Immature natural killer cell (primary cell): ENCODE measurements at regions not wholly inside any gene's neighbourhood (a gene's known extent, or its start where the extent isn't known, plus 50 kb on each side); places are given as distances from the start of the nearest gene placed in this dataset.
A peak's percentile ranks its signal among the peaks of the same experiment; 100 is the strongest.

ENCODE experiments used
- DNase-seq, 3 donors: peaks; one replicate each; pipeline ENCODE4 v3.0.0; 2022; ENCODE audit warnings: mixed read lengths in 1 of 3
- H3K27ac Mint-ChIP-seq, 6 donors: one replicate each; pipeline ENCODE4 v1.8.0; 2020; ENCODE audit warnings: mixed read lengths in 6 of 6, mild to moderate bottlenecking in 5 of 6, inconsistent platforms in 4 of 6, moderate library complexity in 3 of 6
- H3K27me3 Mint-ChIP-seq, 3 donors: one replicate each; pipeline ENCODE4 v1.8.0; 2020 to 2021; ENCODE audit warnings: low read depth in 3 of 3, mild to moderate bottlenecking in 3 of 3, mixed read lengths in 3 of 3, moderate library complexity in 3 of 3, inconsistent platforms in 1 of 3
- H3K36me3 Mint-ChIP-seq, 3 donors: one replicate each; pipeline ENCODE4 v1.8.0; 2020; ENCODE audit warnings: mixed read lengths in 3 of 3, inconsistent platforms in 2 of 3, mild to moderate bottlenecking in 2 of 3
- H3K4me1 Mint-ChIP-seq, 2 donors: one replicate each; pipeline ENCODE4 v1.8.0; 2020; ENCODE audit warnings: inconsistent platforms in 2 of 2, mild to moderate bottlenecking in 2 of 2, mixed read lengths in 2 of 2, moderate library complexity in 1 of 2
- H3K4me3 Mint-ChIP-seq, 5 donors: one replicate each; pipeline ENCODE4 v1.8.0; 2020; ENCODE audit warnings: mild to moderate bottlenecking in 5 of 5, mixed read lengths in 5 of 5, inconsistent platforms in 3 of 5, moderate library complexity in 3 of 5
- H3K9me3 Mint-ChIP-seq, 6 donors: one replicate each; pipeline ENCODE4 v1.8.0; 2020; ENCODE audit warnings: mild to moderate bottlenecking in 6 of 6, mixed read lengths in 6 of 6, inconsistent platforms in 4 of 6, moderate library complexity in 3 of 6

GRCh38 chr10:7030134-7030855 lies 380.5 kb downstream of the SFMBT2 start:
- H3K27ac Mint-ChIP-seq, result peak overlapping the region; percentile 96 to 100 (median 99)
- peaks cover 91% of the 10 kb centered on the region in 2 donors for H3K4me1 Mint-ChIP-seq
- peaks cover 10 to 26% (median 12%) of the 10 kb centered on the region in 3 donors for H3K36me3 Mint-ChIP-seq
- no peaks in the 10 kb centered on the region for H3K9me3 Mint-ChIP-seq
- peak overlapping the region; percentile 80 to 95 (median 86) for H3K4me3 Mint-ChIP-seq
- peak; percentile 73 to 80 (median 78) for DNase-seq
- peaks cover 5 to 9% (median 6%) of the 10 kb centered on the region in 3 donors for H3K27me3 Mint-ChIP-seq

GRCh38 chr10:7029672-7030071 lies 381.2 kb downstream of the SFMBT2 start:
- H3K4me3 Mint-ChIP-seq, result peak overlapping the region; percentile 80 to 95 (median 86)
- peaks cover 86 to 93% of the 10 kb centered on the region in 2 donors for H3K4me1 Mint-ChIP-seq
- H3K27me3 Mint-ChIP-seq, result peaks cover 5 to 7% (median 6%) of the 10 kb centered on the region in 3 donors
- H3K9me3 Mint-ChIP-seq, result no peaks in the 10 kb centered on the region
- peaks cover 10 to 26% (median 12%) of the 10 kb centered on the region in 3 donors for H3K36me3 Mint-ChIP-seq
- peak overlapping the region; percentile 96 to 100 (median 99) for H3K27ac Mint-ChIP-seq
- DNase-seq, result no peak

- Mint-ChIP-seq H3K4me1 (peaks cover 80 to 89% of the 10 kb centered on the region in 2 donors), H3K9me3 (no peaks in the 10 kb centered on the region), H3K4me3 (peak overlapping the region; percentile 80 to 95 (median 86)), H3K27me3 (peaks cover 5 to 7% (median 6%) of the 10 kb centered on the region in 3 donors), H3K27ac (peak overlapping the region; percentile 96 to 100 (median 99)), H3K36me3 (peaks cover 9 to 21% (median 14%) of the 10 kb centered on the region in 3 donors)
- DNase-seq, result no peak
Observed at GRCh38 chr10:7028809-7029166, 382.0 kb downstream of the SFMBT2 start.

GRCh38 chr10:7027913-7028808 lies 382.7 kb downstream of the SFMBT2 start:
- DNase-seq, result peak; percentile 26 to 34 (median 28)
- no peaks in the 10 kb centered on the region for H3K9me3 Mint-ChIP-seq
- H3K4me3 Mint-ChIP-seq, result peak overlapping the region; percentile 80 to 95 (median 86)
- peaks cover 4 to 16% (median 16%) of the 10 kb centered on the region in 3 donors for H3K36me3 Mint-ChIP-seq
- H3K27me3 Mint-ChIP-seq, result peaks cover 5 to 7% (median 6%) of the 10 kb centered on the region in 3 donors
- peak overlapping the region; percentile 96 to 100 (median 99) for H3K27ac Mint-ChIP-seq
- peaks cover 76 to 89% of the 10 kb centered on the region in 2 donors for H3K4me1 Mint-ChIP-seq

GRCh38 chr10:7027237-7027912 lies 383.5 kb downstream of the SFMBT2 start:
- no peak for DNase-seq
- H3K4me1 Mint-ChIP-seq, result peaks cover 69 to 89% of the 10 kb centered on the region in 2 donors
- peak overlapping the region; percentile 7 to 95 (median 84) for H3K4me3 Mint-ChIP-seq
- H3K27ac Mint-ChIP-seq, result peak overlapping the region; percentile 96 to 100 (median 99)
- peaks cover 5 to 7% (median 6%) of the 10 kb centered on the region in 3 donors for H3K27me3 Mint-ChIP-seq
- peaks cover 0 to 13% (median 13%) of the 10 kb centered on the region in 3 donors for H3K36me3 Mint-ChIP-seq
- H3K9me3 Mint-ChIP-seq, result no peaks in the 10 kb centered on the region

- Mint-ChIP-seq H3K27me3 (peaks cover 5 to 7% (median 6%) of the 10 kb centered on the region in 3 donors), H3K36me3 (peaks cover 0 to 13% (median 13%) of the 10 kb centered on the region in 3 donors), H3K27ac (peak overlapping the region; percentile 96 to 100 (median 99)), H3K9me3 (no peaks in the 10 kb centered on the region), H3K4me1 (peaks cover 63 to 88% of the 10 kb centered on the region in 2 donors), H3K4me3 (peak overlapping the region in 3 of 5 donors; percentile 28 to 95 (median 40))
- DNase-seq, result no peak
Observed at GRCh38 chr10:7026818-7027217, 384.0 kb downstream of the SFMBT2 start.

GRCh38 chr10:7025296-7025695 lies 385.5 kb downstream of the SFMBT2 start:
- H3K27ac Mint-ChIP-seq, result peak overlapping the region in 4 of 6 donors; percentile 6 to 43 (median 22)
- H3K4me3 Mint-ChIP-seq, result no peak overlapping the region
- H3K9me3 Mint-ChIP-seq, result peaks cover 0 to 1% (median 0%) of the 10 kb centered on the region in 6 donors
- no peak for DNase-seq
- H3K36me3 Mint-ChIP-seq, result peaks cover 7 to 15% (median 8%) of the 10 kb centered on the region in 3 donors
- H3K4me1 Mint-ChIP-seq, result peaks cover 55 to 86% of the 10 kb centered on the region in 2 donors
- peaks cover 3 to 7% (median 4%) of the 10 kb centered on the region in 3 donors for H3K27me3 Mint-ChIP-seq

GRCh38 chr10:7015457-7015856 lies 395.4 kb downstream of the SFMBT2 start:
- peaks cover 16 to 35% of the 10 kb centered on the region in 2 donors for H3K4me1 Mint-ChIP-seq
- no peak for DNase-seq
- peaks cover 0 to 2% (median 2%) of the 10 kb centered on the region in 3 donors for H3K27me3 Mint-ChIP-seq
- H3K9me3 Mint-ChIP-seq, result peaks cover 0 to 10% (median 1%) of the 10 kb centered on the region in 6 donors
- H3K4me3 Mint-ChIP-seq, result peak overlapping the region in 1 of 5 donors; percentile 13
- peak overlapping the region in 3 of 6 donors; percentile 25 to 79 (median 66) for H3K27ac Mint-ChIP-seq
- peaks cover 2 to 15% (median 11%) of the 10 kb centered on the region in 3 donors for H3K36me3 Mint-ChIP-seq

GRCh38 chr10:7014721-7015120 lies 396.1 kb downstream of the SFMBT2 start:
- H3K9me3 Mint-ChIP-seq, result peaks cover 0 to 7% (median under 1%) of the 10 kb centered on the region in 6 donors
- no peak overlapping the region for H3K27ac Mint-ChIP-seq
- H3K4me1 Mint-ChIP-seq, result peaks cover 14 to 35% of the 10 kb centered on the region in 2 donors
- H3K4me3 Mint-ChIP-seq, result no peak overlapping the region
- peaks cover 0 to 2% (median 0%) of the 10 kb centered on the region in 3 donors for H3K27me3 Mint-ChIP-seq
- peaks cover 6 to 14% (median 9%) of the 10 kb centered on the region in 3 donors for H3K36me3 Mint-ChIP-seq
- no peak for DNase-seq

GRCh38 chr10:7011994-7012393 lies 398.8 kb downstream of the SFMBT2 start:
- H3K27me3 Mint-ChIP-seq, result peaks cover 0 to 2% (median 0%) of the 10 kb centered on the region in 3 donors
- H3K27ac Mint-ChIP-seq, result no peak overlapping the region
- no peak overlapping the region for H3K4me3 Mint-ChIP-seq
- H3K36me3 Mint-ChIP-seq, result peaks cover 3 to 13% (median 6%) of the 10 kb centered on the region in 3 donors
- peaks cover 0 to 3% (median 0%) of the 10 kb centered on the region in 6 donors for H3K9me3 Mint-ChIP-seq
- peaks cover 13 to 25% of the 10 kb centered on the region in 2 donors for H3K4me1 Mint-ChIP-seq
- no peak for DNase-seq

- H3K4me3 Mint-ChIP-seq, result no peak overlapping the region
- H3K27me3 Mint-ChIP-seq, result no peaks in the 10 kb centered on the region
- peaks cover 0 to 7% (median 6%) of the 10 kb centered on the region in 3 donors for H3K36me3 Mint-ChIP-seq
- H3K9me3 Mint-ChIP-seq, result peaks cover 0 to 3% (median 0%) of the 10 kb centered on the region in 6 donors
- no peak for DNase-seq
- no peak overlapping the region for H3K27ac Mint-ChIP-seq
- peaks cover 8 to 19% of the 10 kb centered on the region in 2 donors for H3K4me1 Mint-ChIP-seq
Observed at GRCh38 chr10:7008645-7009044, 402.2 kb downstream of the SFMBT2 start.

GRCh38 chr10:7007600-7008190 lies 403.1 kb downstream of the SFMBT2 start:
- H3K4me1 Mint-ChIP-seq, result peaks cover 8 to 20% of the 10 kb centered on the region in 2 donors
- no peak overlapping the region for H3K4me3 Mint-ChIP-seq
- H3K36me3 Mint-ChIP-seq, result peaks cover 0 to 7% (median 6%) of the 10 kb centered on the region in 3 donors
- DNase-seq, result no peak
- H3K9me3 Mint-ChIP-seq, result peaks cover 0 to 3% (median 0%) of the 10 kb centered on the region in 6 donors
- H3K27me3 Mint-ChIP-seq, result no peaks in the 10 kb centered on the region
- no peak overlapping the region for H3K27ac Mint-ChIP-seq
